ENCODE measurements at regions not wholly inside any gene's neighbourhood (a gene's known extent, or its start where the extent isn't known, plus 50 kb on each side); places are given as distances from the start of the nearest gene placed in this dataset.
"Not testable (repeated sequence)": the region's sequence is repeated elsewhere in the genome, so short reads cannot be mapped to it uniquely, and the experiment has no call there.

GRCh38 chr22:26773054-26773453 is 115.7 kb downstream of the MIAT start:
- H3K4me1 ChIP-seq (ENCODE audit: insufficient read depth, low read length) = peaks cover 12% of the 10 kb centered on the region
- H3K36me3 ChIP-seq (ENCODE audit: insufficient read depth, low read length) = not testable (repeated sequence)

GRCh38 chr22:26775394-26775793 is 118.0 kb downstream of the MIAT start:
- Histone ChIP-seq H3K9me3 (ENCODE audit: low read length) (no peaks in the 10 kb centered on the region), H3K27ac (ENCODE audit: low read depth, low read length) (no peak overlapping the region), H3K4me3 (ENCODE audit: low read depth in 1 of 2, low read length in 2 of 2) (no peak overlapping the region), H3K36me3 (ENCODE audit: insufficient read depth, low read length) (no peaks in the 10 kb centered on the region), H3K27me3 (ENCODE audit: control insufficient read depth in 1 of 2, insufficient read depth in 2 of 2, low read length in 2 of 2) (no peaks in the 10 kb centered on the region), H3K9ac (ENCODE audit: low read length) (no peak overlapping the region), H3K4me1 (ENCODE audit: insufficient read depth, low read length) (peaks cover 23% of the 10 kb centered on the region)

More at GRCh38 chr22:26773054-26773453, 115.7 kb downstream of the MIAT start:
- not testable (repeated sequence) for H3K27ac ChIP-seq (ENCODE audit: low read depth, low read length); H3K9me3 ChIP-seq (ENCODE audit: low read length); H3K9ac ChIP-seq (ENCODE audit: low read length); H3K27me3 ChIP-seq (ENCODE audit: control insufficient read depth in 1 of 2, insufficient read depth in 2 of 2, low read length in 2 of 2); H3K4me3 ChIP-seq (ENCODE audit: low read depth in 1 of 2, low read length in 2 of 2)

- no peak overlapping the region for H3K4me3 ChIP-seq (ENCODE audit: low read depth in 1 of 2, low read length in 2 of 2)
- H3K4me1 ChIP-seq (ENCODE audit: insufficient read depth, low read length) = peaks cover 23% of the 10 kb centered on the region
- H3K9ac ChIP-seq (ENCODE audit: low read length) = no peak overlapping the region
- no peaks in the 10 kb centered on the region for H3K27me3 ChIP-seq (ENCODE audit: control insufficient read depth in 1 of 2, insufficient read depth in 2 of 2, low read length in 2 of 2)
- no peak overlapping the region for H3K27ac ChIP-seq (ENCODE audit: low read depth, low read length)
- no peaks in the 10 kb centered on the region for H3K9me3 ChIP-seq (ENCODE audit: low read length)
- no peaks in the 10 kb centered on the region for H3K36me3 ChIP-seq (ENCODE audit: insufficient read depth, low read length)
Observed at GRCh38 chr22:26777156-26777801, 119.9 kb downstream of the MIAT start.

- H3K27ac ChIP-seq (ENCODE audit: low read depth, low read length) = no peak overlapping the region
- H3K4me3 ChIP-seq (ENCODE audit: low read depth in 1 of 2, low read length in 2 of 2) = no peak overlapping the region
- no peaks in the 10 kb centered on the region for H3K36me3 ChIP-seq (ENCODE audit: insufficient read depth, low read length)
Observed at GRCh38 chr22:26778372-26778771, 121.0 kb downstream of the MIAT start.

GRCh38 chr22:26779108-26779507 is 121.7 kb downstream of the MIAT start:
- Histone ChIP-seq H3K4me3 (ENCODE audit: low read depth in 1 of 2, low read length in 2 of 2) (no peak overlapping the region), H3K27ac (ENCODE audit: low read depth, low read length) (no peak overlapping the region), H3K36me3 (ENCODE audit: insufficient read depth, low read length) (no peaks in the 10 kb centered on the region)

More at GRCh38 chr22:26778372-26778771, 121.0 kb downstream of the MIAT start:
- H3K4me1 ChIP-seq (ENCODE audit: insufficient read depth, low read length) = peaks cover 23% of the 10 kb centered on the region
- H3K9ac ChIP-seq (ENCODE audit: low read length) = no peak overlapping the region
- H3K27me3 ChIP-seq (ENCODE audit: control insufficient read depth in 1 of 2, insufficient read depth in 2 of 2, low read length in 2 of 2) = no peaks in the 10 kb centered on the region
- no peaks in the 10 kb centered on the region for H3K9me3 ChIP-seq (ENCODE audit: low read length)

GRCh38 chr22:26779929-26780328 is 122.5 kb downstream of the MIAT start:
- no peaks in the 10 kb centered on the region for H3K9me3 ChIP-seq (ENCODE audit: low read length)
- H3K4me3 ChIP-seq (ENCODE audit: low read depth in 1 of 2, low read length in 2 of 2) = no peak overlapping the region
- no peak overlapping the region for H3K27ac ChIP-seq (ENCODE audit: low read depth, low read length)
- H3K27me3 ChIP-seq (ENCODE audit: control insufficient read depth in 1 of 2, insufficient read depth in 2 of 2, low read length in 2 of 2) = no peaks in the 10 kb centered on the region
- H3K4me1 ChIP-seq (ENCODE audit: insufficient read depth, low read length) = peaks cover 23% of the 10 kb centered on the region
- H3K36me3 ChIP-seq (ENCODE audit: insufficient read depth, low read length) = no peaks in the 10 kb centered on the region
- no peak overlapping the region for H3K9ac ChIP-seq (ENCODE audit: low read length)

More at GRCh38 chr22:26779108-26779507, 121.7 kb downstream of the MIAT start:
- no peak overlapping the region for H3K9ac ChIP-seq (ENCODE audit: low read length)
- no peaks in the 10 kb centered on the region for H3K27me3 ChIP-seq (ENCODE audit: control insufficient read depth in 1 of 2, insufficient read depth in 2 of 2, low read length in 2 of 2)
- H3K9me3 ChIP-seq (ENCODE audit: low read length) = no peaks in the 10 kb centered on the region
- peaks cover 23% of the 10 kb centered on the region for H3K4me1 ChIP-seq (ENCODE audit: insufficient read depth, low read length)

GRCh38 chr22:26780521-26780920 is 123.1 kb downstream of the MIAT start:
- Histone ChIP-seq H3K9ac (ENCODE audit: low read length) (no peak overlapping the region), H3K4me3 (ENCODE audit: low read depth in 1 of 2, low read length in 2 of 2) (no peak overlapping the region), H3K9me3 (ENCODE audit: low read length) (no peaks in the 10 kb centered on the region), H3K27ac (ENCODE audit: low read depth, low read length) (no peak overlapping the region), H3K4me1 (ENCODE audit: insufficient read depth, low read length) (peaks cover 23% of the 10 kb centered on the region), H3K36me3 (ENCODE audit: insufficient read depth, low read length) (no peaks in the 10 kb centered on the region), H3K27me3 (ENCODE audit: control insufficient read depth in 1 of 2, insufficient read depth in 2 of 2, low read length in 2 of 2) (no peaks in the 10 kb centered on the region)

- Histone ChIP-seq H3K4me3 (ENCODE audit: low read depth in 1 of 2, low read length in 2 of 2) (no peak overlapping the region), H3K4me1 (ENCODE audit: insufficient read depth, low read length) (peaks cover 23% of the 10 kb centered on the region), H3K9me3 (ENCODE audit: low read length) (no peaks in the 10 kb centered on the region), H3K27me3 (ENCODE audit: control insufficient read depth in 1 of 2, insufficient read depth in 2 of 2, low read length in 2 of 2) (no peaks in the 10 kb centered on the region), H3K27ac (ENCODE audit: low read depth, low read length) (no peak overlapping the region), H3K9ac (ENCODE audit: low read length) (no peak overlapping the region), H3K36me3 (ENCODE audit: insufficient read depth, low read length) (no peaks in the 10 kb centered on the region)
Observed at GRCh38 chr22:26781062-26781461, 123.7 kb downstream of the MIAT start.

GRCh38 chr22:26781596-26781995 is 124.2 kb downstream of the MIAT start:
- Histone ChIP-seq H3K9me3 (ENCODE audit: low read length) (no peaks in the 10 kb centered on the region), H3K4me1 (ENCODE audit: insufficient read depth, low read length) (peaks cover 23% of the 10 kb centered on the region), H3K9ac (ENCODE audit: low read length) (no peak overlapping the region), H3K27ac (ENCODE audit: low read depth, low read length) (no peak overlapping the region), H3K36me3 (ENCODE audit: insufficient read depth, low read length) (no peaks in the 10 kb centered on the region), H3K4me3 (ENCODE audit: low read depth in 1 of 2, low read length in 2 of 2) (no peak overlapping the region), H3K27me3 (ENCODE audit: control insufficient read depth in 1 of 2, insufficient read depth in 2 of 2, low read length in 2 of 2) (no peaks in the 10 kb centered on the region)

GRCh38 chr22:26783885-26784284 is 126.5 kb downstream of the MIAT start:
- Histone ChIP-seq H3K27me3 (ENCODE audit: control insufficient read depth in 1 of 2, insufficient read depth in 2 of 2, low read length in 2 of 2) (no peaks in the 10 kb centered on the region), H3K9ac (ENCODE audit: low read length) (no peak overlapping the region), H3K36me3 (ENCODE audit: insufficient read depth, low read length) (no peaks in the 10 kb centered on the region), H3K27ac (ENCODE audit: low read depth, low read length) (no peak overlapping the region), H3K4me3 (ENCODE audit: low read depth in 1 of 2, low read length in 2 of 2) (no peak overlapping the region), H3K9me3 (ENCODE audit: low read length) (no peaks in the 10 kb centered on the region), H3K4me1 (ENCODE audit: insufficient read depth, low read length) (peaks cover 3% of the 10 kb centered on the region)

GRCh38 chr22:26784772-26785171 is 127.4 kb downstream of the MIAT start:
- Histone ChIP-seq H3K9me3 (ENCODE audit: low read length) (no peaks in the 10 kb centered on the region), H3K4me1 (ENCODE audit: insufficient read depth, low read length) (no peaks in the 10 kb centered on the region), H3K27ac (ENCODE audit: low read depth, low read length) (no peak overlapping the region), H3K36me3 (ENCODE audit: insufficient read depth, low read length) (no peaks in the 10 kb centered on the region), H3K27me3 (ENCODE audit: control insufficient read depth in 1 of 2, insufficient read depth in 2 of 2, low read length in 2 of 2) (no peaks in the 10 kb centered on the region), H3K9ac (ENCODE audit: low read length) (no peak overlapping the region), H3K4me3 (ENCODE audit: low read depth in 1 of 2, low read length in 2 of 2) (no peak overlapping the region)

- no peak overlapping the region for H3K4me3 ChIP-seq (ENCODE audit: low read depth in 1 of 2, low read length in 2 of 2)
- H3K9me3 ChIP-seq (ENCODE audit: low read length) = no peaks in the 10 kb centered on the region
- H3K27me3 ChIP-seq (ENCODE audit: control insufficient read depth in 1 of 2, insufficient read depth in 2 of 2, low read length in 2 of 2) = no peaks in the 10 kb centered on the region
- H3K36me3 ChIP-seq (ENCODE audit: insufficient read depth, low read length) = no peaks in the 10 kb centered on the region
- H3K9ac ChIP-seq (ENCODE audit: low read length) = no peak overlapping the region
- H3K27ac ChIP-seq (ENCODE audit: low read depth, low read length) = no peak overlapping the region
- H3K4me1 ChIP-seq (ENCODE audit: insufficient read depth, low read length) = no peaks in the 10 kb centered on the region
Observed at GRCh38 chr22:26785932-26786331, 128.5 kb downstream of the MIAT start.

Measured in muscle layer of colon (tissue), 2 donors.